ENCODE measurements at regions not wholly inside any gene's neighbourhood (a gene's known extent, or its start where the extent isn't known, plus 50 kb on each side); places are given as distances from the start of the nearest gene placed in this dataset.

- Histone ChIP-seq H3K23me2 (ENCODE audit: low read depth, low read length) (no peaks in the 10 kb centered on the region), H3K9me3 (ENCODE audit: insufficient read depth in 2 of 2, low read depth in 1 of 2, low read length in 1 of 2) (no peaks in the 10 kb centered on the region; a peak in 1 of 4 replicates), H3K27me3 (replicated peaks in 1 of 4; ENCODE audit: control insufficient read depth in 3 of 4, extremely low read depth in 1 of 4, insufficient read depth in 3 of 4, low read length in 3 of 4) (no peaks in the 10 kb centered on the region), H2AK5ac (ENCODE audit: low read depth, low read length) (no peak overlapping the region), H3K4me3 (ENCODE audit: extremely low read depth in 1 of 4, insufficient read depth in 2 of 4, low read depth in 3 of 4, low read length in 4 of 4) (no peak overlapping the region), H2BK120ac (replicated peaks; ENCODE audit: low read depth, low read length) (no peak overlapping the region), H3K18ac (ENCODE audit: extremely low read depth, low read length) (no peak overlapping the region), H3K79me2 (ENCODE audit: control insufficient read depth in 1 of 2, insufficient read depth in 2 of 2, low read length in 2 of 2) (no peaks in the 10 kb centered on the region), H4K20me1 (replicated peaks in 1 of 2; ENCODE audit: control insufficient read depth in 1 of 2, insufficient read depth in 2 of 2, low read length in 2 of 2) (no peaks in the 10 kb centered on the region), H3K27ac (ENCODE audit: low read depth, low read length) (no peak overlapping the region), H3K4me2 (ENCODE audit: insufficient read depth in 1 of 2, low read depth in 2 of 2, low read length in 2 of 2) (no peak overlapping the region), H3K36me3 (ENCODE audit: control insufficient read depth in 2 of 4, insufficient read depth in 4 of 4, low read length in 3 of 4) (no peaks in the 10 kb centered on the region), H3K79me1 (ENCODE audit: low read depth, low read length) (no peaks in the 10 kb centered on the region), H3K4ac (replicated peaks; ENCODE audit: insufficient read length, low read depth, low read length) (no peak overlapping the region), H2BK12ac (ENCODE audit: low read depth, low read length) (no peak overlapping the region), H4K5ac (ENCODE audit: insufficient read length, low read depth, low read length) (no peak overlapping the region), H3K9ac (replicated peaks in 1 of 4; ENCODE audit: extremely low read depth in 1 of 4, low read depth in 3 of 4, low read length in 3 of 4) (no peak overlapping the region), H2AFZ (ENCODE audit: low read length) (no peak overlapping the region), H3K14ac (ENCODE audit: insufficient read length) (no peak overlapping the region), H4K91ac (replicated peaks; ENCODE audit: insufficient read length, low read length) (no peak overlapping the region), H2BK15ac (ENCODE audit: low read length) (no peak overlapping the region), H3K4me1 (replicated peaks in 1 of 4; ENCODE audit: control insufficient read depth in 3 of 4, insufficient read depth in 4 of 4, low read length in 3 of 4) (no peaks in the 10 kb centered on the region), H3K23ac (ENCODE audit: insufficient read length) (no peak overlapping the region), H2BK20ac (ENCODE audit: low read length) (no peak overlapping the region), H4K8ac (ENCODE audit: extremely low read depth, insufficient read depth, low read length) (no peak overlapping the region), H3K56ac (replicated peaks; ENCODE audit: insufficient read length, low read depth, low read length) (no peak overlapping the region), H2BK5ac (ENCODE audit: low read depth, low read length) (no peak overlapping the region)
- ChIA-PET POLR2A (ENCODE audit: partially characterized antibody) (no interaction called here), CTCF (ENCODE audit: partially characterized antibody) (no interaction called here)
- no peak for FAIRE-seq
- DNase-seq (ENCODE audit: low read depth in 1 of 2, low spot score in 2 of 2), result no peak
- TF ChIP-seq NANOG (IDR thresholded peaks at IDR 0.05; ENCODE audit: insufficient read depth, low read depth, low read length, poor library complexity, severe bottlenecking), result no peak
- no peak for TF ChIP-seq SRF (IDR thresholded peaks at IDR 0.05; ENCODE audit: low read depth, low read length)
- no peak for TF ChIP-seq NRF1 (IDR thresholded peaks at IDR 0.05; ENCODE audit: low read depth, low read length)
- TF ChIP-seq JUN (IDR thresholded peaks at IDR 0.05; ENCODE audit: low read depth, low read length), result no peak
- no peak for TF ChIP-seq TAF7 (optimal IDR thresholded peaks at IDR 0.05; ENCODE audit: borderline replicate concordance, low read depth, low read length)
- no peak for TF ChIP-seq BRCA1 (IDR thresholded peaks at IDR 0.05; ENCODE audit: low read depth, low read length)
- no peak for TF ChIP-seq SP4 (IDR thresholded peaks at IDR 0.05; ENCODE audit: low read length)
- TF ChIP-seq RAD21 (IDR thresholded peaks at IDR 0.05 in 1 of 2, conservative IDR thresholded peaks at IDR 0.05 in 1 of 2; ENCODE audit: low read depth in 2 of 2, low read length in 2 of 2), result no peak
- no peak for TF ChIP-seq SIN3A (conservative IDR thresholded peaks at IDR 0.05 in 1 of 2, IDR thresholded peaks at IDR 0.05 in 1 of 2; ENCODE audit: low read depth in 1 of 2, low read length in 2 of 2)
- TF ChIP-seq HDAC6 (IDR thresholded peaks at IDR 0.05; ENCODE audit: low read depth, low read length), result no peak
- TF ChIP-seq ZNF274 (IDR thresholded peaks at IDR 0.05; ENCODE audit: borderline replicate concordance, extremely low read depth, low read length), result no peak
- TF ChIP-seq RNF2 (IDR thresholded peaks at IDR 0.05; ENCODE audit: borderline replicate concordance, low read depth, low read length, missing control alignments, poor library complexity, severe bottlenecking), result no peak
- no peak for TF ChIP-seq CREB1 (IDR thresholded peaks at IDR 0.05)
- TF ChIP-seq CBX8 (IDR thresholded peaks at IDR 0.05; ENCODE audit: borderline replicate concordance, low read depth, low read length), result no peak
- no peak for TF ChIP-seq SP2 (IDR thresholded peaks at IDR 0.05; ENCODE audit: low read length)
- TF ChIP-seq FOSL1 (IDR thresholded peaks at IDR 0.05; ENCODE audit: insufficient read depth, low read depth, low read length), result no peak
Observed at GRCh38 chr4:141524116-141524515, 112.3 kb upstream of the IL15 start.

Measured in H1 (cell line).